ENCODE measurements at regions not wholly inside any gene's neighbourhood (a gene's known extent, or its start where the extent isn't known, plus 50 kb on each side); places are given as distances from the start of the nearest gene placed in this dataset.

DNA sequence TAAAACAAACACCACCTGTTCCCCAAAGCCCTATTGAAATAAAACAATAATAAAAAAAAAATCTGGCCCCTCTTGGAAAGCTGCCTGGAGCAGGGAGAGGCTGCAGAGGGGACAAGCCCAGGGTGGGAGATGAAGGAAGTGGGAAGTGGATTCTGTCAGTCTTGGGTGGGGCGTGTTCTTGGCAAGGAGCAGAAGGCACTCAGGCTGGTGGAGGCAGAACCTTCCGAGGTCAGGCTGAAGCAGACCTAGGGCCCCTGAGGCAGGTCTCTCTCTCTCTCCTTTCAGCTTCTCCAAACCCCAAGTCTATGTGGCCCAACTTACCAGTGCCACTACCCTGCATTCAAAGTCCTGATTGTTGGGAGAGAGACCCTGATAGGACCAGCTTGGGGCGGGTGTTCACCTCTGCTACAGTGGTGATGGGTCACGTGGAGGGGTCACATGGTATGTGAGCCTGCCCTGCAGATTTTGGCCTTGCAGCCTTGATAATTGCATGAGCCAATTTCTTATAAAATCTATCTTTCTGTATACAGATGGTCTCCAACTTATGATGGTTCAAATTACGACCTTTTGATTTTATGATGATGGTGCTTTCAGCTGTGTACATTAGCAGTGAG, 145.4 kb upstream of the C1orf174 start:
- DNase-seq (ENCODE audit: low spot score): no peak

DNA sequence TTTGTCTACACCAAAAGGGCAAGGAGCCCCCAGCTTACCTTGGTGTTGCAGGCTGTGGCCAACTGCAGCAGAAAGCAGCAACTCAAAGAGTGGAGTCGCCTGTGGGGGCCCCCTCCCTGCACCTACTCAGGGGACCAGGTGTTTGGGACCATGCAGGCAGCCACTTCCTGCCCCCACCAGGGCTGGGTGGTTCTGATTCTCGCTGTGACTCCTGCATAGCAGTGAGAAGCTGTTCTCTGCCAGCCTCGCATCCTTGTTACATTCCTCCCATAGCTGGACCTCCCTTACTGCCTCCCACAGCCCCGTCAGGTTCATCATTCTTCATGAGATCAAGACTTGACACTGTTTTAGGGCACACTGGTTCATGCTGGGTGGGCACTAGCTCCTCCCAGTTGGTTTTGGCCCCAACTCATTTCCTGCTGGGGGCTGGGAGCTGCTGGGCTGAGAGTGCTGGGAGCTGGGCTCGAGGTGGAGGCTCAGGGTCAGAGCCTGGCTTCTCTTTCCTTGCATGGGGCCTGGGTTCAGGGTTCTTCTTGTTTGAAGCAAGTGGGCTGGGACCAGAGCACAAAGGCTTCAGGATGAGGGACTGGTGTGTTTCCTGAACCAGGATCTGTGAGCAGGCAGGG, 146.9 kb upstream of the C1orf174 start:
- no peak for DNase-seq (ENCODE audit: low spot score)

DNA sequence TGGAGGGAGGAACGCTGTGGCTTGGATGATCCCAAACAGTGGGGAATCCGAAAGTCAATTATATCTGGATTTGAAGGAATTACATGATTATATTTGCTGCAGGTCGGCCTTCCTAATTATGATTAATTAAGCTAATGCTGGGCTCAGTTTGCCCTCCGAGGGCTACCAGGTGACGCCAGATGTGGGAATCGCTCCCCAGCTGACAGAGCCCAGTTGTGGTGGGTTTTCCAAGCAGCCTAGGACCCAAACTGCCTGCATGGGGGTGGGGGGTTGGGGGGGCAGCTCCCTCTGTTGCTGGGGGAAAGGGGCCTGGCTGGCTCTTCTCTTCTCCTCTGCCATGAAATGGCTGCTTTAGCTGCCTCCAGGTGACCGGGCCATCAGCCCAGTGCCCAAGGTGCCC, 147.6 kb upstream of the C1orf174 start:
- no peak for DNase-seq (ENCODE audit: low spot score)

DNA sequence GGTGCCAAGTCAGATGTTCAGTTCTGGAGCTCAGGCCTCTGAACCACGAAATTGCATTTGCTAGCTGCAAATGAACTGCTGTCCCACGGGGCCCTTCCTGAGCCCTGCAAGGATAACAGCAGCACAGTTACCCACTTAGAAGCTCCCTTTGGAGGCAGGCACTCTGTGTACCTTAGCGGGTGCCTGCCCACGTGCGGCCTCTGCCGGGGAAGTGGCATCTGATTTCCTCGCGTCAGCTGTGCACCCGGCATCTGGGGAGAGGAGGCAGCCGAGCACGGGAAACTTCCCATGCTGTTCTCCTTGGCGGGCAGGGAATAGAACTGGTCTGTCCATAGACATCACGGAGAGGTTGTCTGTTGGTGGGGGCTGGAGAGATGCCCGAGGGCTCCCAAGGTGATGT, 148.0 kb upstream of the C1orf174 start:
- no peak for DNase-seq (ENCODE audit: low spot score)

- DNase-seq (ENCODE audit: low spot score): no peak
Observed at GRCh38 chr1:4048921-4049320, 148.8 kb upstream of the C1orf174 start.

- DNase-seq (ENCODE audit: low spot score): no peak
Observed at GRCh38 chr1:4050998-4051397, 150.9 kb upstream of the C1orf174 start.

GRCh38 chr1:4052657-4053056, 152.6 kb upstream of the C1orf174 start:
- no peak for DNase-seq (ENCODE audit: low spot score)

DNA sequence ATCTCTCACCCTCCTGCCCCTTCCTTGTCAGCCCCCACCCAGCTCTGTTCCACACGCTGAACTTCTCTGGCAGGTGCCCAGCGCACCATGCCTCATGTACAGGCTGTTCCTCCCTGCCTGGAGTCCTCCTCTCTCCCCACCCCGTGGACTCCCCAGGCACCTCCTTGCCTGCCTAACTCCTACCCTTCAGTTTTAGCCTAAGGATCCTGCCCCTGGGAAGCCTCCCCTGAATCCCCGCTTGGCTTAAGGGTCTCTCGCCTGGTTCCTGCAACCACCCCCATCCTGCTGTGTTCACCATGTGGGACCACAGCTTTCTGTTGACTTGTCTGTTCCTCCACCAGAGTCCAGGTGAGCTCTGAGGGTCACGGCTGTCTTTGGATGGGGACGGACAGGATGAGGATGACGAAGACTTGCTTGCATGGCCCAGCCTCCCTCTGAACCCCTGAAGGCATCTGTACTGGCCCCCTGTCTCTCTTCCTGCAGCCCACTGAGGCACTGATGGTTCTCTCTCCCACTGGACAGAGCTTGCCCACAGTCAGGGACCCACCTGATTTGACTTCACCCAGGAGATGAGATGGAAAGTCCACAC, 153.2 kb upstream of the C1orf174 start:
- DNase-seq (ENCODE audit: low spot score): no peak

GRCh38 chr1:4053774-4054173, 153.7 kb upstream of the C1orf174 start:
- no peak for DNase-seq (ENCODE audit: low spot score)

DNA sequence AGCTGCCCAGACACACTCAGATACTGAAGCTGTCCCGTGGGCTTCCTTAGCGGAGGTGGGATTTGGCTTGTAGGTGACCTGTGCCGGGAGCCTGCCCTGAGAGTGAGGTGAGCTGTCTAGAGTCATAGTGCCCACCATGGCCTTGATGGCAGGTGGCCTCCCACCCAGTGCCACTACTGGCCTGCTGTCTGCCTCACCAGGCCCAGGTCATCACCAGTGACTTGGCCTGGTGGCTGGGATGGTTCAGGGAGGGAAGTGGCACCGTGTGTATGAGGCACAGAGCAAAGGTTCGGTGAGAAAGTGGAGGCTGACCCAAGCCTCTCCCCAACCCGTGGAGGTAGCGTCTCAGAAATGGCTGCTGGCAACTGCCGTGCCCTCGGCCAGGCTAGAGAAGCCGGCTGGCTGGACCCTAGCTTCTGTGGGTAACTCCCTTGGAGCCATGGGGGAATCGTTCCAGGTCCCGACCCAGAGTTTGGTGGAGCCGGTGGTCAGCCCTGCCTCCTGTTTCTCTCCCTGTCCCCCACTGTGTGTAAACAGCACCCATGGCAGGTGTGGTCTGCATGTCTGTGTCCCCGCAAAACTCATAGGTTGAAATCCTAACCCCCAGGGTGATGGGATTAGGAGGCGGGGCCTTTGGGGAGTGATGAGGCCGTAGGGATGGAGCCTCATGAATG, 155.4 kb upstream of the C1orf174 start:
- DNase-seq (ENCODE audit: low spot score): no peak

GRCh38 chr1:4056422-4056821, 156.3 kb upstream of the C1orf174 start:
- no peak for DNase-seq (ENCODE audit: low spot score)

- DNase-seq (ENCODE audit: low spot score): no peak
Observed at GRCh38 chr1:4056989-4057388, 156.9 kb upstream of the C1orf174 start.

DNA sequence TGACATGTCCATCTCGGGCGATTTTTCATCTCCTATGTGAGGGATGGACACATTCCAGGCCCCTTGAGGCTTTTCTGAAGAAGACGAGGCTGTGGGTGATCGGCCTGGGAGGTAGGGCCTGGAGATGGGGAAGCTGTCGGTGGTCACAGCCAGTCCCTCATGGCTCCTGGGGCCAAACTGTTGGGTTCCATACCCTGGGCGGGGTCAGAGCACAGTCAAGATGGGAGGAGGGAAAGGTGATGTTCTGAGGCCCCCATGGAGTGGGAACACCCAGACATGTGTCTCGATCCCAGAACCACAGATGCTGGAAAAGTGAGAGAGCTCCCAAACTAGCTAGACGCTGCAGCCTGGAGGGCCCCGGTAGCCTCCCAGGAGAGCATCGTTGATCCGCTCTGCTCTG, 157.5 kb upstream of the C1orf174 start:
- no peak for DNase-seq (ENCODE audit: low spot score)

DNA sequence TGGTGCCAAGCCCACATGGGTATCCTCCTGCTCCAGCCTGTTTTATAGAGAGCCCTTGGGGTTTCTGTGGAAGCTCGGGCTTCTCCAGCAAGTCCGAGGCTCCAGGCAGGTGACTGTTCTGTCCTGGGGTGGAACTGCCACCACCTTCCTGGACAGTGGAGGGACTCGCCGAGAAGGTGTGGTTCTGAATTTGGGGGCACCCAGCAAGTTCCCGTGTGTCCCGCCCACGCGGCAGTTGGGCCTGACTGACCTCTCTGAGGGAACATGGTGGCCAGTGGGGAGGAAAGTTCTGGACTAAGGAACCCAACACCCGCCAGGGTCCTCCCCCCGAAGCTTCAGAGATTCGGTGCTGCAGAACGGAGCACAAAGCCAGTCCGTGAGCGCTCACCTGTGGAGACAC, 158.1 kb upstream of the C1orf174 start:
- no peak for DNase-seq (ENCODE audit: low spot score)

GRCh38 chr1:4058706-4059105, 158.6 kb upstream of the C1orf174 start:
- no peak for DNase-seq (ENCODE audit: low spot score)

DNA sequence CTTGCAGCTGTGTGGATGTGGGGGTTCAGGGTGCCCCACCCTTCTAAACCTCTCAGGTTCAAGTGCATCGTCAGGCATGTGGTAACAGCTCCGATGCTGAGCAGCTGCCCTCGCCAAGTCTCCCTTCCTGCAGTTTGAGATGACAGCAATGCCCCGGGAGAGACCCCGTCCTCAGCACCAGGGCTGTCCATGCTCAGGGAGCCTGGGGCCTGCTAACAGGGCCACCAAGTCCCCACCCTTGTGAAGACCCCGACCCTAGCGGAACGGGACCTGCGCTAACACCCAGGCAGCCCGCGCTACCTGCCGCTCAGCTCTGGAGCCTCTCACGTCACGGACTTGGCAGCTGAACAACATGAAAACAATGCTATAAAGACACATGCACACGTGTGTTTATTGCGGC, 159.2 kb upstream of the C1orf174 start:
- DNase-seq (ENCODE audit: low spot score): no peak

GRCh38 chr1:4060850-4061249, 160.8 kb upstream of the C1orf174 start:
- DNase-seq (ENCODE audit: low spot score): no peak

- DNase-seq (ENCODE audit: low spot score): no peak
Observed at GRCh38 chr1:4061521-4062031, 161.5 kb upstream of the C1orf174 start.

- no peak for DNase-seq (ENCODE audit: low spot score)
Observed at GRCh38 chr1:4062041-4062440, 162.0 kb upstream of the C1orf174 start.

- DNase-seq (ENCODE audit: low spot score): no peak
Observed at GRCh38 chr1:4062560-4062959, 162.5 kb upstream of the C1orf174 start.

GRCh38 chr1:4062992-4063391, 162.9 kb upstream of the C1orf174 start:
- DNase-seq (ENCODE audit: low spot score): no peak

- no peak for DNase-seq (ENCODE audit: low spot score)
Observed at GRCh38 chr1:4063516-4063915, 163.4 kb upstream of the C1orf174 start.

Data from kidney tubule cell (primary cell).